Right lobe of liver (tissue), 4 donors: ENCODE measurements at regions not wholly inside any gene's neighbourhood (a gene's known extent, or its start where the extent isn't known, plus 50 kb on each side); places are given as distances from the start of the nearest gene placed in this dataset.

Experiments
- POLR2A ChIP-seq: fragments of 450-650 bp; IDR thresholded peaks from one replicate; pipeline ENCODE4 v1.6.1; 2017; ENCODE audit warnings: antibody characterized with exemption, mild to moderate bottlenecking
- TF ChIP-seq, protein P1 (sequence below), 4 donors: fragments of 200-600 bp in 3 of 4; fragments of 450-650 bp in 1 of 4; IDR thresholded peaks; one replicate each; pipeline versions ENCODE4 v1.5.1 to v1.8.0; 2016 to 2022; ENCODE audit warnings: antibody characterized with exemption in 4 of 4, mild to moderate bottlenecking in 2 of 4
- donor health status: DM: no; HTN: no; CAD: no.
- donor health status: DM: no; HTN: no; CAD: no.
- donor health status: DM: no; HTN: yes; CAD: no.

- TF ChIP-seq POLR2A, result no peak
- TF ChIP-seq, protein P1, sequence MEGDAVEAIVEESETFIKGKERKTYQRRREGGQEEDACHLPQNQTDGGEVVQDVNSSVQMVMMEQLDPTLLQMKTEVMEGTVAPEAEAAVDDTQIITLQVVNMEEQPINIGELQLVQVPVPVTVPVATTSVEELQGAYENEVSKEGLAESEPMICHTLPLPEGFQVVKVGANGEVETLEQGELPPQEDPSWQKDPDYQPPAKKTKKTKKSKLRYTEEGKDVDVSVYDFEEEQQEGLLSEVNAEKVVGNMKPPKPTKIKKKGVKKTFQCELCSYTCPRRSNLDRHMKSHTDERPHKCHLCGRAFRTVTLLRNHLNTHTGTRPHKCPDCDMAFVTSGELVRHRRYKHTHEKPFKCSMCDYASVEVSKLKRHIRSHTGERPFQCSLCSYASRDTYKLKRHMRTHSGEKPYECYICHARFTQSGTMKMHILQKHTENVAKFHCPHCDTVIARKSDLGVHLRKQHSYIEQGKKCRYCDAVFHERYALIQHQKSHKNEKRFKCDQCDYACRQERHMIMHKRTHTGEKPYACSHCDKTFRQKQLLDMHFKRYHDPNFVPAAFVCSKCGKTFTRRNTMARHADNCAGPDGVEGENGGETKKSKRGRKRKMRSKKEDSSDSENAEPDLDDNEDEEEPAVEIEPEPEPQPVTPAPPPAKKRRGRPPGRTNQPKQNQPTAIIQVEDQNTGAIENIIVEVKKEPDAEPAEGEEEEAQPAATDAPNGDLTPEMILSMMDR (IDR thresholded peaks at IDR 0.05), result no peak
Measured at GRCh38 chr18:25467226-25467987, 115.4 kb upstream of the ZNF521 start.
